ENCODE measurements at regions not wholly inside any gene's neighbourhood (a gene's known extent, or its start where the extent isn't known, plus 50 kb on each side); places are given as distances from the start of the nearest gene placed in this dataset.

- TF ChIP-seq CTCF (conservative IDR thresholded peaks at IDR 0.05; ENCODE audit: low read depth, low read length) (no peak), EZH2 (IDR thresholded peaks at IDR 0.05; ENCODE audit: borderline replicate concordance, low read depth, low read length, poor library complexity, severe bottlenecking) (no peak)
Measured at GRCh38 chr9:93391898-93392297, 59.6 kb upstream of the FAM120A start.
